T-helper 17 cell (primary cell): ENCODE measurements at regions not wholly inside any gene's neighbourhood (a gene's known extent, or its start where the extent isn't known, plus 50 kb on each side); places are given as distances from the start of the nearest gene placed in this dataset.

Source experiments
- ATAC-seq: fragments of 150-1000 bp; cut with Tn5 transposase; 2 replicates; pipeline ENCODE4 v1.10.0; 2021; ENCODE audit warnings: mild to moderate bottlenecking, moderate library complexity
- DNase-seq, 3 donors: peaks; one replicate each; pipeline versions ENCODE4 v3.0.0 to v3.0.0-alpha.2; 2020 to 2021
- H3K9me3 ChIP-seq: one replicate; pipeline ENCODE4 v1.7.0; 2013; ENCODE audit warnings: low read length, mild to moderate bottlenecking; ENCODE audit not compliant: control insufficient read depth, poor library complexity, severe bottlenecking
- H3K27ac Mint-ChIP-seq: one replicate; pipeline ENCODE4 v1.8.0; 2022; ENCODE audit warnings: mild to moderate bottlenecking, moderate library complexity, mixed read lengths
- H3K27me3 Mint-ChIP-seq: one replicate; pipeline ENCODE4 v1.8.0; 2022; ENCODE audit warnings: mixed read lengths
- H3K36me3 Mint-ChIP-seq: one replicate; pipeline ENCODE4 v1.8.0; 2022; ENCODE audit warnings: low read depth, mixed read lengths
- H3K4me1 Mint-ChIP-seq: one replicate; pipeline ENCODE4 v1.8.0; 2022; ENCODE audit warnings: mild to moderate bottlenecking, mixed read lengths
- H3K4me3 Mint-ChIP-seq: one replicate; pipeline ENCODE4 v1.8.0; 2022; ENCODE audit warnings: mild to moderate bottlenecking, moderate library complexity, mixed read lengths

GRCh38 chr14:65269732-65270131, 142.8 kb upstream of the FUT8 start:
- Mint-ChIP-seq H3K27me3 (no peaks in the 10 kb centered on the region), H3K4me3 (no peak overlapping the region), H3K27ac (no peak overlapping the region), H3K4me1 (peaks cover 3% of the 10 kb centered on the region), H3K36me3 (no peaks in the 10 kb centered on the region)
- DNase-seq, result no peak
- no peak for ATAC-seq
- H3K9me3 ChIP-seq, result no peaks in the 10 kb centered on the region

GRCh38 chr14:65277027-65277426, 135.5 kb upstream of the FUT8 start:
- peaks cover 6% of the 10 kb centered on the region for H3K4me1 Mint-ChIP-seq
- H3K4me3 Mint-ChIP-seq, result no peak overlapping the region
- H3K27ac Mint-ChIP-seq, result no peak overlapping the region
- no peaks in the 10 kb centered on the region for H3K36me3 Mint-ChIP-seq
- ATAC-seq (no peak), DNase-seq (no peak)
- H3K27me3 Mint-ChIP-seq, result no peaks in the 10 kb centered on the region
- H3K9me3 ChIP-seq, result no peaks in the 10 kb centered on the region

- Mint-ChIP-seq H3K4me1 (peaks cover 11% of the 10 kb centered on the region), H3K27ac (no peak overlapping the region), H3K27me3 (no peaks in the 10 kb centered on the region), H3K4me3 (no peak overlapping the region), H3K36me3 (no peaks in the 10 kb centered on the region)
- ATAC-seq (no peak), DNase-seq (no peak)
- H3K9me3 ChIP-seq, result no peaks in the 10 kb centered on the region
Measured at GRCh38 chr14:65277580-65278270, 134.8 kb upstream of the FUT8 start.

- no peaks in the 10 kb centered on the region for H3K9me3 ChIP-seq
- Mint-ChIP-seq H3K27ac (no peak overlapping the region), H3K4me3 (no peak overlapping the region), H3K36me3 (no peaks in the 10 kb centered on the region), H3K4me1 (peaks cover 18% of the 10 kb centered on the region), H3K27me3 (no peaks in the 10 kb centered on the region)
- DNase-seq, result no peak
- ATAC-seq, result no peak
Measured at GRCh38 chr14:65278589-65278988, 133.9 kb upstream of the FUT8 start.

GRCh38 chr14:65279510-65279909, 133.0 kb upstream of the FUT8 start:
- H3K36me3 Mint-ChIP-seq, result no peaks in the 10 kb centered on the region
- DNase-seq (no peak), ATAC-seq (no peak)
- peaks cover 21% of the 10 kb centered on the region for H3K4me1 Mint-ChIP-seq
- no peaks in the 10 kb centered on the region for H3K27me3 Mint-ChIP-seq
- no peak overlapping the region for H3K27ac Mint-ChIP-seq
- H3K4me3 Mint-ChIP-seq, result no peak overlapping the region
- H3K9me3 ChIP-seq, result no peaks in the 10 kb centered on the region

- ATAC-seq, result no peak
Measured at GRCh38 chr14:65279958-65280357, 132.6 kb upstream of the FUT8 start.

GRCh38 chr14:65280653-65281052, 131.9 kb upstream of the FUT8 start:
- ATAC-seq, result no peak
- no peak overlapping the region for H3K27ac Mint-ChIP-seq

More at GRCh38 chr14:65279958-65280357, 132.6 kb upstream of the FUT8 start:
- H3K27ac Mint-ChIP-seq, result no peak overlapping the region
- peaks cover 21% of the 10 kb centered on the region for H3K4me1 Mint-ChIP-seq
- H3K36me3 Mint-ChIP-seq, result no peaks in the 10 kb centered on the region
- DNase-seq, result no peak
- peak overlapping the region; percentile 31 for H3K4me3 Mint-ChIP-seq
- H3K9me3 ChIP-seq, result no peaks in the 10 kb centered on the region
- no peaks in the 10 kb centered on the region for H3K27me3 Mint-ChIP-seq

GRCh38 chr14:65281991-65282895, 130.3 kb upstream of the FUT8 start:
- Mint-ChIP-seq H3K36me3 (no peaks in the 10 kb centered on the region), H3K27ac (peak overlapping the region; percentile 93), H3K4me1 (peaks cover 26% of the 10 kb centered on the region), H3K4me3 (peak overlapping the region; percentile 86), H3K27me3 (no peaks in the 10 kb centered on the region)
- H3K9me3 ChIP-seq, result no peaks in the 10 kb centered on the region
- ATAC-seq (peak; percentile 41), DNase-seq (no peak)

More at GRCh38 chr14:65280653-65281052, 131.9 kb upstream of the FUT8 start:
- Mint-ChIP-seq H3K27me3 (no peaks in the 10 kb centered on the region), H3K4me1 (peaks cover 21% of the 10 kb centered on the region), H3K4me3 (no peak overlapping the region), H3K36me3 (no peaks in the 10 kb centered on the region)
- no peaks in the 10 kb centered on the region for H3K9me3 ChIP-seq
- DNase-seq, result no peak

- H3K36me3 Mint-ChIP-seq, result no peaks in the 10 kb centered on the region
Measured at GRCh38 chr14:65282896-65283253, 129.7 kb upstream of the FUT8 start.

GRCh38 chr14:65286443-65286842, 126.1 kb upstream of the FUT8 start:
- peaks cover 46% of the 10 kb centered on the region for H3K4me1 Mint-ChIP-seq
- H3K27me3 Mint-ChIP-seq, result no peaks in the 10 kb centered on the region
- ATAC-seq, result no peak
- H3K4me3 Mint-ChIP-seq, result no peak overlapping the region
- H3K9me3 ChIP-seq, result no peaks in the 10 kb centered on the region
- H3K27ac Mint-ChIP-seq, result peak overlapping the region; percentile 93
- DNase-seq, result no peak
- no peaks in the 10 kb centered on the region for H3K36me3 Mint-ChIP-seq

More at GRCh38 chr14:65282896-65283253, 129.7 kb upstream of the FUT8 start:
- H3K9me3 ChIP-seq, result no peaks in the 10 kb centered on the region
- H3K27me3 Mint-ChIP-seq, result no peaks in the 10 kb centered on the region
- H3K4me1 Mint-ChIP-seq, result peaks cover 33% of the 10 kb centered on the region
- ATAC-seq (no peak), DNase-seq (no peak)
- peak overlapping the region; percentile 86 for H3K4me3 Mint-ChIP-seq
- H3K27ac Mint-ChIP-seq, result peak overlapping the region; percentile 93

GRCh38 chr14:65287264-65288131, 125.0 kb upstream of the FUT8 start:
- Mint-ChIP-seq H3K4me1 (peaks cover 42% of the 10 kb centered on the region), H3K27ac (peak overlapping the region; percentile 93), H3K36me3 (no peaks in the 10 kb centered on the region), H3K4me3 (peak overlapping the region; percentile 75), H3K27me3 (no peaks in the 10 kb centered on the region)
- ATAC-seq (peak; percentile 83), DNase-seq (peak in 1 of 3 donors; percentile 14)
- H3K9me3 ChIP-seq, result no peaks in the 10 kb centered on the region

GRCh38 chr14:65290830-65291229, 121.7 kb upstream of the FUT8 start:
- Mint-ChIP-seq H3K27me3 (no peaks in the 10 kb centered on the region), H3K27ac (peak overlapping the region; percentile 93)
- ATAC-seq, result no peak

GRCh38 chr14:65291531-65291930, 121.0 kb upstream of the FUT8 start:
- ATAC-seq, result no peak
- peaks cover 32% of the 10 kb centered on the region for H3K4me1 Mint-ChIP-seq
- no peaks in the 10 kb centered on the region for H3K36me3 Mint-ChIP-seq
- H3K4me3 Mint-ChIP-seq, result no peak overlapping the region
- H3K9me3 ChIP-seq, result no peaks in the 10 kb centered on the region
- DNase-seq, result no peak
- no peaks in the 10 kb centered on the region for H3K27me3 Mint-ChIP-seq
- H3K27ac Mint-ChIP-seq, result peak overlapping the region; percentile 93

More at GRCh38 chr14:65290830-65291229, 121.7 kb upstream of the FUT8 start:
- no peak overlapping the region for H3K4me3 Mint-ChIP-seq
- peaks cover 32% of the 10 kb centered on the region for H3K4me1 Mint-ChIP-seq
- H3K36me3 Mint-ChIP-seq, result no peaks in the 10 kb centered on the region
- no peak for DNase-seq
- H3K9me3 ChIP-seq, result no peaks in the 10 kb centered on the region
